HFF-Myc (cell line): ENCODE measurements at regions not wholly inside any gene's neighbourhood (a gene's known extent, or its start where the extent isn't known, plus 50 kb on each side); places are given as distances from the start of the nearest gene placed in this dataset.
"Not testable (repeated sequence)": the region's sequence is repeated elsewhere in the genome, so short reads cannot be mapped to it uniquely, and the experiment has no call there.

Source experiments
- DNase-seq: peaks from one replicate; pipeline ENCODE4 v3.0.0-alpha.2; 2011; ENCODE audit warnings: low read depth; ENCODE audit errors: extremely low read depth
- H3K4me3 ChIP-seq: replicated peaks from 2 replicates; pipeline ENCODE4 v1.5.1; 2011; ENCODE audit warnings: low read depth, mild to moderate bottlenecking, control low read depth, low read length
- TF ChIP-seq, protein P1 (sequence below): IDR thresholded peaks from 2 replicates; pipeline ENCODE4 v1.5.1; 2012; ENCODE audit warnings: mild to moderate bottlenecking, low read depth, low read length, control low read depth; ENCODE audit errors: missing control alignments

DNA sequence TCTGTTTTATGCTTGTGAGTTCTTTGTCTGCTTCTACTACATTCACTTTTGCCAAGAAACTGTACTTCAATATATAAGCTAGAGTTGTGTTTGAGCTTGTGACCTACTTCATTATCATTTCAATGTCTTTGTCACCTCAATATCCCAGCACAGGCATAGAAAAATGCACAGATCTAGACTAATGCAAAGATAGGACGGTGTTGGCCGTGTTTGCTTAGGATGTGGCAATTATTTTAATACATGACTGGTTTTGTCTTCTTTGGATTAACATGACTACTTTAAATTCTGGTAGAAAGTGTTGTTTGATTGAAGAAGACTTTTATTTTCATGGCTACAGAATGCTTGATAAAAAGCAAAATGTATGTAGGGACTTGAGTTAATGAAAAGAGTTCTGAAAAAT is 1075.0 kb upstream of the GJE1 start:
- H3K4me3 ChIP-seq: no peak overlapping the region
- TF ChIP-seq, protein P1, sequence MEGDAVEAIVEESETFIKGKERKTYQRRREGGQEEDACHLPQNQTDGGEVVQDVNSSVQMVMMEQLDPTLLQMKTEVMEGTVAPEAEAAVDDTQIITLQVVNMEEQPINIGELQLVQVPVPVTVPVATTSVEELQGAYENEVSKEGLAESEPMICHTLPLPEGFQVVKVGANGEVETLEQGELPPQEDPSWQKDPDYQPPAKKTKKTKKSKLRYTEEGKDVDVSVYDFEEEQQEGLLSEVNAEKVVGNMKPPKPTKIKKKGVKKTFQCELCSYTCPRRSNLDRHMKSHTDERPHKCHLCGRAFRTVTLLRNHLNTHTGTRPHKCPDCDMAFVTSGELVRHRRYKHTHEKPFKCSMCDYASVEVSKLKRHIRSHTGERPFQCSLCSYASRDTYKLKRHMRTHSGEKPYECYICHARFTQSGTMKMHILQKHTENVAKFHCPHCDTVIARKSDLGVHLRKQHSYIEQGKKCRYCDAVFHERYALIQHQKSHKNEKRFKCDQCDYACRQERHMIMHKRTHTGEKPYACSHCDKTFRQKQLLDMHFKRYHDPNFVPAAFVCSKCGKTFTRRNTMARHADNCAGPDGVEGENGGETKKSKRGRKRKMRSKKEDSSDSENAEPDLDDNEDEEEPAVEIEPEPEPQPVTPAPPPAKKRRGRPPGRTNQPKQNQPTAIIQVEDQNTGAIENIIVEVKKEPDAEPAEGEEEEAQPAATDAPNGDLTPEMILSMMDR: no peak

DNA sequence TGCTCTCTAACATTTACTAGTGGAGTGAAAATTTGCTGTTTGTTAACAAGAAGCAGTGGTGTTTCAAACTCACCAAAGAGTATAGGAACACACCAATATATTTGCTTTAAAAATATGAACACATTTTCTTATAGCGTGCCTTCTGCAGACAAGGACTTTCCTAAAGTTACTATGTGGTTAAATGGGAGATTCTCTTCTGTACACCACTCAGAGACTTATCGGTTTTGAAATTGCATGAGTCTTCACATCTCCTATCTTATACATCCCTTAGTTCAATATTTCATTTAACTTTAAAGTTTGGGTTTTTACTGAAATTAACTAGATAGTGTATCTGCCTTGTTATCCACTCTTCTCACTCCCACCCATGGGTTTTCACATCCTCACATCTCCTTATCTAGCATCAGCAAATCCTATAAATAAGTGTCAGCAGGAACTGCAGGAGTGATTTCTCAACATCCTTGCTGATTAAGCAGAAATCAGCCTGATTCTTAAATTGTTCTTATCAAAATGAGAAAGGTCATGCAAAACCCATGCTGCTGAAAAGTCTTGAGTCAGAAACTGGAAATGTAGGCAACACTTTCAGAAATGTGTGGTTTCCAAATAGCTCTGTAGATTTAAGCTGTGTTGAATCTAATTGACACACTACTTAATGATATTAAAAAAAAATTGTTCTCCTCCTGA is 1075.6 kb upstream of the GJE1 start:
- no peak overlapping the region for H3K4me3 ChIP-seq
- no peak for DNase-seq
- TF ChIP-seq, protein P1: no peak

More for the DNA sequence above, 1075.0 kb upstream of the GJE1 start:
- no peak for DNase-seq

DNA sequence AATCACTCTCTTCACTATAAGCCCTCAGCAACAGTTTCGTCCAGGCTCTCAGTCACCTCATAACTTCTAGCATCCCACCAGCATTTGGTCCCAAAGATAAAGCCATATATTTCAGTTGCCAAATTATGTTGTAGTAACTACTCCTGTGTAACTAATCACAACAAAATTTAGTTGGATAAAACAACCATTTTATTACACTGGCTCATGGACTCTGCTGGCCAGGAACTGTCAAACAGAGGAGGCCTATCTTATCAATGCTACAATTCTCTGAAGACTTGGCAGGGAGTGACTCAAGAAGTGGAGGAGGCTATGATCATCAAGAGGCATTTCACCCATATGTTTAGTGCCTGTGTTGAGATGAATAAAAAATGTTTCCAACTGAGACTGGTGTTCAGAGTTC is 1082.3 kb upstream of the GJE1 start:
- DNase-seq: no peak
- TF ChIP-seq, protein P1: no peak
- no peak overlapping the region for H3K4me3 ChIP-seq

DNA sequence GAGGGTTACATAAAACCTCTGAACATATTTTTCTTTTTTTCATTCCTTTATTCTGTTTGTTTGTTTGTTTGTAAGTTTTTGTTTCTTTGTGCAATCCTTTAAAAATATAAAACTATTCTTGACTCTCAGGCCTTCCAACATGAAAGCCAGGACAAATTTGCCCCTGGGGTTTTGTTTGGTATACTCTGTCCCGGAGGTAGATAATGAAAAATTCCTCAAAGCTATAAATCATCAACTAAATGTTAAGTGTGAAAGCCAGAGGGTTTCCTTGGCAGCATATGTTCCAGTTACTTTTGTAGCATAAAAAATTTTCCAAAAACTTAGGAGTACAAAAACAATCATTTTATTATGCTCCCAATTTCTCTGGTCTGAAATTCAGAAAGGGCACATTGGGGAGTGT is 1084.3 kb upstream of the GJE1 start:
- TF ChIP-seq, protein P1: no peak
- H3K4me3 ChIP-seq: no peak overlapping the region
- DNase-seq: no peak

DNA sequence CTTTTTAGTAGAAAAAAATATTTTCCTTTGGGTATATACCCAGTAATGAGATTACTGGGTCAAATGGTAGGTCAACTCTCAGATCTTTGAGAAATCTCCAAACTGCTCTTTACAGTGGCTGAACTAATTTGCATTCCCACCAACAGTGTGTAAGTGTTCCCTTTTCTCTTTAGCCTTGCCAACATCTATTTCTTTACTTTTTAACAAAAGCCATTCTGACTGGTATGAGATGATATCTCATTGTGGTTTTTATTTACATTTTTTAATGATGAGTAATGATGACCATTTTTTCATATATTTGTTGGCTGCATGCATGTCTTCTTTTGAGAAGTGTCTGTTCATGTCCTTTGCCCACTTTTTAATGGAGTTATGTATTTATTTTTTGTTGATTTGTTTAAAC is 1086.2 kb upstream of the GJE1 start:
- H3K4me3 ChIP-seq, DNase-seq: not testable (repeated sequence)

DNA sequence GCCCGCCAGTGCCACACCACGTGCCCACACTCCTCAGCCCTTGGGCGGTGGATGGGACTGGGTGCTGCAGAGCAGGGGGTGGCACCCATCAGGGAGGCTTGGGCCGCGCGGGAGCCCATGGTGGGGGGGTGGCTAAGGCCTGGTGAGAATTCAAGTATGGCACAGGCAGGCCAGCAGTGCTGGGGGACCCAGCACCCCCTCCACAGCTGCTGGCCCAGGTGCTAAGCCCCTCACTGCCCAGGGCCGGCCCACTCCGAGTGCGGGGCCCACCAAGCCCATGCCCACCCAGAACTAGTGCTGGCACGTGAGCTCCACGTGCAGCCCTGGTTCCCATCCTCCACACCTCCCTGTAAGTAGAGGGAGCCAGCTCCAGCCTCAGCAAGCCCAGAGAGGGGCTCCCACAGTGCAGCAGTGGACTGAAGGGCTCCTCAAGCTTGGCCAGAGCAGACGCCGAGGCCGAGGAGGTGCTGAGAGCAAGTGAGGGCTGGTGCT is 1091.1 kb upstream of the GJE1 start:
- no peak overlapping the region for H3K4me3 ChIP-seq
- TF ChIP-seq, protein P1: no peak
- no peak for DNase-seq

DNA sequence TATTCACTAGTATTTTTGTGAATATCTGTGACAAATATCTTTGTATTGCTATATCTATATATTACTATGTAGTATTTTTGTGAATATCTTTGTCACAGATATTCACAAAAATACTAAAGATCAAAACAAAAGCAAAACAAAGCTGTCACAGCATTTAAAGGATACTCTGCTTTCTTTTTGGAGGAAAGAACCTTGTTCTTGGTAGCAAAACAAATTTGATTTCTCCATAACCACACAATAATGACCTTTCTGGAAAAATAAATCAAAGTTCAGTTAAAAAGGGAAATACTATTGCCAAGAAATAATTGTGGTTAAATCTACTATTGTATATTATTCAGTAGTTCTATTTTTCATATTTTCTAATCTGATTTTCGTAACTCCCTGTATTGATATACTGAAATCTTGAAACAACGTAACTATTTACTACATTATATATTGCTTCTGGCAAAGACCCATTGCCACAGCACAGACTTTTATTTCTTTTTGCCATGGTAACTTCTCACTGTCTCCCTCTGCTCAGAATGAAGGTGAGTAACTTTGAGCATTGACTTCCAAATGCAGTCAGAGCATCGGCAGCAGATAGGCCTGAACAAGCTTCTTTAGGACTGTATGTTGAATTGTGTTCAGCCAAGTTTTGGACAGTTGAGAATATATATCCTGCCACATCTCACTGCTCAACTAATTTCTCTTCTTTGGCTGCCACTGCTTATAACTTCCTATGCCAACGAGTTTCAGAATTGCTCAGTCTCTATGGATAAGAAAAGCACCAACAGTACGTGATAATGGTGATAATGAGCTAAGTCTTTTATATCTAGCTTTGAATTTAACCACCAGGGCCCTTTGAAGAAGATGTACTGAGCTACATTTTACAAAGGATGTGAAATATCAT is 1097.2 kb upstream of the GJE1 start:
- no peak for DNase-seq
- H3K4me3 ChIP-seq: no peak overlapping the region
- TF ChIP-seq, protein P1: no peak
